AG08395 (cell line): ENCODE measurements at regions not wholly inside any gene's neighbourhood (a gene's known extent, or its start where the extent isn't known, plus 50 kb on each side); places are given as distances from the start of the nearest gene placed in this dataset.
"Not testable (repeated sequence)": the region's sequence is repeated elsewhere in the genome, so short reads cannot be mapped to it uniquely, and the experiment has no call there.

Experiments
- DNase-seq: peaks from one replicate; pipeline ENCODE4 v3.0.0; 2012; ENCODE audit warnings: mixed read lengths, low spot score

DNA sequence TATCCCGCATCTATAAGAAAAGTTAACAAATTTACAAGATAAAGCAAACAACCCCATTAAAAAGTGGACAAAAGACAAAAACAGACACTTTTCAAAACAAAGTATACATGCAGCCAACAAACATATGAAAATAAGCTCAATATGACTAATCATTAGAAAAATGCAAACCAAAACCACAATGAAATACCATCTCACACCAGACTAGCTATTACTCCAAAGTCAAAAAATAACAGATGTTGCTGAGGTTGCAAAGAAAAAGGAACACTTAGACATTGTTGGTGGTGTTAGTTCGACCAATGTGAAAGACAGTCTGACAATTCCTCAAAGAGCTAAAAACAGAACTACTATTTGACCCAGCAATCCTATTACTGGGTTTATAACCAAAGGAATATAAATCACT, 968.6 kb upstream of the USP15 start:
- DNase-seq: no peak

DNA sequence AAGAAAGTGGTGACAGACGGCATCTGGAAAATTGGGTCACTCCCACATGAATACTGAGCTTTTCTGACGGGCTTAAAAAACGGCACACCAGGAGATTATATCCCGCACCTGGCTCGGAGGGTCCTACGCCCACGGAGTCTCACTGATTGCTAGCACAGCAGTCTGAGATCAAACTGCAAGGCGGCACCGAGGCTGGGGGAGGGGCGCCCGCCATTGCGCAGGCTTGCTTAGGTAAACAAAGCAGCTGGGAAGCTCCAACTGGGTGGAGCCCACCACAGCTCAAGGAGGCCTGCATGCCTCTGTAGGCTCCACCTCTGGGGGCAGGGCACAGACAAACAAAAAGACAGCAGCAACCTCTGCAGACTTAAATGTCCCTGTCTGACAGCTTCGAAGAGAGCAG, 966.2 kb upstream of the USP15 start:
- not testable (repeated sequence) for DNase-seq

DNA sequence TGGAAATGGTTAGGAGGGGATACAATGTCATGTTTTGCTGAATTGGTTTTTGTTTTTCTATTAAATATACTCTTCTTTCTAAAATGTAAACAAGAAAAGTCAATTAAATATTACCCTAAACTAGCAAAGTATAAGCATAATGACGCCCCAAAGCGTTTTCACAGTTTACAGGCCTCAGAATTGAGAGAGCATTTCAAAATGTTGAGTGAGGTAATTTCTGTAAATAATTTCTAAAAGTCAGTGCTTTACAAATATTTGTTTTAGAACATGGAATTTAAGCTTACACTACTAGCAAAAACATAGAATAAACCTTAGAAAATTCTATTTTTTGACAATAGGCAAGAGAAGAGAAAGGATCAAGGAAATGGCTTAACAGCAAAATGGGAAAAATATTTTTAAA, 958.4 kb upstream of the USP15 start:
- DNase-seq: no peak

DNA sequence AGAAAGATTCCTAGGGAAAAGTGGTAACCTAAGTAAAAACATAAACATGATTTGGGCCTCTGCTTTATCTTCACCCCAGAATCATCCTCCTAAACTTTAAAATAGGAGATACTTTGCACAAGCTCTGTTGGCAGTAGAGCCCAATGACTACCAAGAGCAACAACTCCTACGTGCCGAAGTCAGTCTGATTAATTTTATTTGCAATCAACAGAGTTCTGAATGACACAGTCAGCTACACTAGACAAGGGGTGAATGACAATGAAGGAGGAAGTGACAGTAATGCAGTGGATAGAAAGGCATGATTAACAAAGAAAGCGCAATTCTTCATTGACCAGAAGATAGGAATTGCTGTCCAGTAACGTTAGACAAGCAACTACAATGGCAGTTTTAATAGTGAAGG, 957.9 kb upstream of the USP15 start:
- no peak for DNase-seq

DNA sequence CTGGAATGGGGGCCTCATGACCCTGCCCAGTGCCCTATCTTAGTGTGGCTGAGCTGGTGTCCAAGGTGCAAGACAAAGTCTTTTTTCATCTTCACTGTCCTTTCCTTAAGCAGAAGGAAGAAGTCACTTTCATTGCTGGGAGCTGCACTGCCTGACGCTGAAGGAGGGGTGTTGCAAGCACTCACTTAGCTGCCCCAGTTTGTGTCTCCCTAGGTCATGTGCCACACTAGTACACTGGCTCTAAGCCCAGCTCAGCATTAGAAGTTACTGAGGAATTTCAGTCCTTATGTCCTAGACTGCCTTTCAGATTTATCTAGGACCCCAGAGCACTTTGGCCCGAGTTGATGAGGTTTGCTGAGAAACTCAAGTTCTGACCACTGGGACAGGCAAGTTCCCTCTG, 952.0 kb upstream of the USP15 start:
- no peak for DNase-seq

- DNase-seq: no peak
These were observed 948.8 kb upstream of the USP15 start for GRCh38 chr12:61311413-61311812.

GRCh38 chr12:61348871-61349270, 911.3 kb upstream of the USP15 start:
- no peak for DNase-seq

DNA sequence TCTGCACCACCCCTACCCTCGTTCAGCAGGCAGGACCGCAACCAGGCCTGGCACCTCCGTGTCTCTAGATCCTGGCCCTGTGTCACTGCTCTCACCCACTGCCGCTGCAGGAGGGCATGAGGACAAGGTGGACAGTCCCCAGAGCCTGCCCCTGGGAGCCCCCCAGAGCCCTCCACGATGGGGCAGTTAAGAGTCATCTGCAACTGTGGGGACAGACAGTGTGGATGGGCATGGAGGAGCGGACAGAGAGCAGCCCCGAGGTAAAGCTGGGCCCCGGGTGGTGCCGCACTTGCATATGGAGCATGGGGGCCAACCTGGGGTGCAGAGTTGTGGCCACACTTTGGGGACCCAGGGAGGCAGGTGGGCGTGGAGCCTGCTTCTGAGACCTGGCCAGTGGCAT, 905.1 kb upstream of the USP15 start:
- no peak for DNase-seq

DNA sequence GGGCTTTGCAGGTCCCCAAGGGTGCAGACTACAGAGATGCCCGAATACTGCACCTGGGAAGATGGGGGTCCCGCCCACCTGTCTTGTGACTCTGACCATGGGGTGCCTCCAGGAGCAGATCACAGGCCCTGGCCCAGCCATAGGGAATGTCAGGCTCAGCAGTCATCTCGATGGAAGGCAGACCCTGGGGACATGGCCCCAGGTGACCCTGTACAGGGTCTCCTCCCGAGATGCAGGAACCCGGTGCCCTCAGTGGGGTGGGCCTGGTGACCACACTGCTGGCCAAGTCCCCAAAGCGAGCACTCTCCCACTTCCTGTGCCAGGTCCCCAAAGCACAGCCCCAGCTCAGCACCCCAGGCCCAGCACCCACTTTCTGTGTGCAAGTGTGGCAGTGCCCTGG, 903.7 kb upstream of the USP15 start:
- no peak for DNase-seq

- DNase-seq: no peak
These were observed 902.7 kb upstream of the USP15 start for GRCh38 chr12:61357496-61357895.

- DNase-seq: no peak
These were observed 898.2 kb upstream of the USP15 start for GRCh38 chr12:61362037-61362436.

DNA sequence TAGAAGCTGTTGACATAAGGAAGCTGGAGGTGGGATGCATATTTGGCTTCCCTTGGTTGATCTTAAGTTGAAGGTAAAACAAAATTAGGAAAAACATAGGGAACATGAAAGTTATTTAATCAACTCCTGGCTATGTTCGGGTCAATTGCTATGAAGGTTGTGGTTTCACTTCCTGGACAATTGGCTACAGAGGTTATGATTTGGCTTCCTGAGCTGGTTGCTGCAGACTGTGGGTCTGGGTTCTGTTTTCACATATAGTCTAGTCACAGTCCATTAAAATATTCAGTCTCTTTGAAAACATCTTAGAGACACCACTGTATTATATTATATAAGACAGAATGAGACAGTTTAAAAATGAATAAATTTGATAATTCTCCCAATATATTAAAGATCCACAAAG, 895.2 kb upstream of the USP15 start:
- DNase-seq: no peak

DNA sequence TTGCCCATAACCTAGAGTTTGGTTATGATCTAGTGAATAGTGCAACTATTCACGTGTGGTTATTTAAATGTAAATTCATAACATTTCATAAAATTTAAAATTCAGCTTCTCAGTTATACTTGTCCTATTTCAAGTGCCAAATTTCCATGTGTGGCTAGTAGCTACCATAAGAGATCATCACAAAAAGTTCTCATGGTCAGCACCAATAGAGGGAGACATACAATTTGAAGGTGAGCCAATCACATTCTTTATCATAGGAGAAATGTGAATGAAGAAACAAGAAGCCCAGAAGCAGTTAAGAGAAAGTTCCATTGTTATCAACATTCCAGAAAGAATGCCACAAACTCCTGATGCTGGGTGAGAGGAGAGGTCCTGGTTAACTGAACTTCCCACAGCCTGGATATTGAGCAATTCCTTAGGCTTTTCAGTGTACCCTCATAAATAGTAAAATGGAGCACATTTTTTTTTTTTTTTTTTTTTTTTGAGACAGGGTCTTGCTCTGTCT, 892.9 kb upstream of the USP15 start:
- DNase-seq: no peak

DNA sequence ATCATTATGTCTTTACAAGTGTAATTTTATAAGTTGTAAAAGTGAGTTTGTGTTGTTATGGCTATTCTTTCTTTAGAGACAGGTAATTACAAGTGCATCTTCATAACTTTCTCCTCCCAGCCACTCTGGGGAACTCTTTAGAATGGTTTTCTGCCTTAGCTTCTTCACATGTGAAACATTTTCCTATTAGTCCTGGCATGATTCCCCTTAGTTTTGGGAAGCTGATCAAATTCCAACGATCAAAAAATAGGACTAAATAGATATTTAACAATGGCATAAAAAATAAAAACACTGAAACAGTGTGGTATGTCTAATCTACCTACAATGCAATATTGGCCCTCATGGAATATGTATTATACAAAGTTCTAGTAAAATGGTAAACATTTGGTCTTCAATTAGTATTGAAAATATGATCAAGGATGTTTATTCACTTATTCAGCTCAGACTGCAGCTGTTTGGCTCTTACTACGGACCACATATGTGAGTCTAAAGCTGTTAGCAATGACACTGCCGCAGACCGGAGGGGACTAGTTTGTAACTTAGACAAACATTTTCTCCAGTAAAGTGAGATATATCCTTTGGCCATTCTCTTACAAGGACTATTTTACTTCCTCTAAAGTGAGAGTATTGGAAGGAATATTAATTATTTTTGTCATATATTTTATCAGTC, 890.8 kb upstream of the USP15 start:
- DNase-seq: no peak

DNA sequence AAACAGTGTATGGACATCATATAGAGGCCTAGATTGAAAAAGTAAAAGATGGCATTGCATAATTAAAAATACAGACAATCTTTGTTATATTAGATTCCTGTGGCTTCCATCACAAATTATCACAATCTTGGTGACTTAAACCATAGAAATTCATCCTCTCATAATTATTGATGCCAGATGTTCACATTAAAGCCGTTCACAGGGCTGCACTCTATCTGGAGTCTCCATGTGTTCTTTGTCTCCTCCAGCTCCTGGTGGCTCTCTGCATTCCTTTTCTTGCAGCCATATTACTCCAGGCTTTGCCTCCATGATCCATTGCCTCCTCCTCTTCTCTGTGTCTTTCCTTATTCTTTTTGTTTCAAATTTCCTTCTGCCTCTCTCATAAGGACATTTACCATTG, 875.7 kb upstream of the USP15 start:
- DNase-seq: no peak

DNA sequence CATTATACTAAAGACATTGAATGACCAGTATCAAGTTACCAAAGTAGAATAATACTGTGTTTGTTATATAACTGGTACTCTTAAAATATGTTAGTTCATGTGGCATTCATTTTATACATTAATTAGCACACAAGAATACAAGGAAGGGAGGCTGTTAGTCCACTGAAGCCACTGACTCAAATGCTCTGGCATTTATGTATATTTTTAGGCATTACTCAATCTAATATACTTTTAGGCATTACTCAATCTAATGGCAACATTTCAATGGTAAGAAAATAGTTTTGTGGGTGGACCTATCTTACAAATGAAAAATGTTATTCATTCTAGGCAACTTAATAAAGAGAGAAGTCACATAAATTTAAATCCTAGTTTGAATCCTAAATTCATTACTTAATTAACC, 874.4 kb upstream of the USP15 start:
- peak; percentile 1 for DNase-seq

GRCh38 chr12:61397668-61398067, 862.5 kb upstream of the USP15 start:
- DNase-seq: no peak

- no peak for DNase-seq
These were observed 848.0 kb upstream of the USP15 start for GRCh38 chr12:61412201-61412600.

GRCh38 chr12:61414470-61414869, 845.7 kb upstream of the USP15 start:
- no peak for DNase-seq

DNA sequence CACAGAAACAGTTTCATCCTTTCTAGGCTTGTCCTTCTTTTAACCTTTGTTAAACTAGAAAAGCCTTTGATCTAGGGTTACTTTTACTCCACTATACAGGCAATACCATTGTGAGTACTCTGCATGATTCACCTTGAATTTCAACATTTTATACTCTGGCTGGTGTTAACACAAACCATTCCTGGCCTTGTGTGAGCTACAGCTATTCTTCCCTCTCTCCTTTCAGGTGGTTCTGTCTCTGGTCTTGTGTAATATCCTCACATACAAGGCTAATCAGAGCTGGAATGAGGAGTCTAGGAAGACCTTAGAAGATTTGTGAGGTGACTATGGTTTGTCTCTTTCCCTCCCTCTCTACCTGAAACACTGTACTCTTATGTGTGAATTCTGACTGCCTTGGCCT, 837.4 kb upstream of the USP15 start:
- no peak for DNase-seq

DNA sequence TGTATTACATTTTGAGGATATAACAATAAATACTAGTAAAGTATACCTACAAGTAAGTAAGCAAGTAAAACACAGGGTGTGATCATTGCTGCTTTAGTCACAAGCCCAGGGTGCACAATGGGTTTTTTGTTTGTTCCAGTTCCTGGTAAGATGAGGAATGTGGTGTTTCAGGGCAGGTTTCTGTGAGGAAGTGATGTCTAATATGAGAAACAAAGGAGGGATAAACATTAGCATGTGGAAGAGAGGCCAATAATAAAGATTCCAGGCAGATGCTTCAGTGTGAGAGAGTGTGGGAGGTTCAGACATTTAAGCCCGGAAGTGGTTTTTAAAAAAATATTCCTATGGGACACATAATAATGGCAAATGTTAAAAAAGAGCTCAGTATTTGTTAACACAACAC, 808.1 kb upstream of the USP15 start:
- DNase-seq: no peak

- DNase-seq: no peak
These were observed 772.5 kb upstream of the USP15 start for GRCh38 chr12:61487728-61488127.

DNA sequence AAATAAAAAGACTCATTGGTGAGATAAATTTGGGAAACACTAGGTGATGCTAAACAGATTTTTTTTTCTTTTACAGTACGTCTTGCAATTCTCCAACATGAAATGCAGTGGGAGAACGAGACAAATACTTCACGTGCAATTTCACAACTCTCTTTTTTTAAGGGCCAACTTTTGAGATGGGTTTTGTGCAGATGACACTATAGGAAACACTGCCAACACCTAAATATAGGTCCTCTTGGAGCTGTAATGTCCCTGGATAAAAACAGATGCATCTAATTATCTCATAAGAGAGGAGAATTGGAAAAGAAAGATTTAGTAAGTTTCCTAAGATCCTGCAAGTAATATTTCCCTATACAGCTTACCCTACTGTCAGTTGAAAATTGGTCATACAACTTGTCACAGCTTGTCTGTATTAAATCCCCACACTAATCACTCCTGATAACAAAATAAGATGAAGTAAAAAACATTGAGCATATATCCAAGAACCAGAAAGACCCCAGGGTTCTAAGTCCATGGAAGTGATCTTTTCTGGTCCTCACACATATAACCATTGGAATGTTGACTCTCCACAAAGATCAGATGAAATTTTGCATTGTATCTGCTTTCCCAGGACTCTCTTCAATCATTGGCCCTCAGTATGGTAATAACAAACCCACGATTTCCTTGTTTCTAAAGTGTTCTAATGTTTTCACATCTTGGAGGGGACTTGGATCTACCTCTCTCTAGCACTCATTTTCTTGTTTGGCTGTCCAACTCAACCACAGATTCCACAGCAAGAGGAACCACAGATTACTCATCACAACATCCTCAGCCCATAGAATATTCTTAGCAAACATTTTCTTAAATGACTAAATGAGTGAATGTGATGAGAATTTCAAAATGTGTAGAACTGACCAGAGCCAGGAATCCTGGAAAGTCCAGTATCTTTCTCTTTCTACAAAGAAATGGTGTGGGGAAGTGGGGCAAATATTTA, 769.4 kb upstream of the USP15 start:
- no peak for DNase-seq
